CD4-positive, alpha-beta T cell (primary cell): ENCODE measurements at regions not wholly inside any gene's neighbourhood (a gene's known extent, or its start where the extent isn't known, plus 50 kb on each side); places are given as distances from the start of the nearest gene placed in this dataset. TPM values are rescaled to one million over a fixed set of nuclear protein-coding genes. Genes with fewer than 3 reads are reported as not detected.

Source experiments
- ATAC-seq: fragments of 200-7000 bp; cut with Tn5 transposase; one replicate; pipeline ENCODE4 v1.10.0; 2022; ENCODE audit warnings: mild to moderate bottlenecking; ENCODE audit not compliant: poor library complexity
- CTCF ChIA-PET: fragments of 350-600 bp; sonication (Branson Sonifier 250); formaldehyde crosslinking; loops from one replicate; lab custom pipeline; 2021; ENCODE audit warnings: antibody characterized with exemption, inconsistent platforms; lab: Charles Lee
- POLR2A ChIA-PET: fragments of 350-600 bp; sonication (Branson Sonifier 250); formaldehyde crosslinking; loops from one replicate; lab custom pipeline; 2021; ENCODE audit warnings: antibody characterized with exemption, inconsistent platforms; lab: Charles Lee
- DNase-seq, 14 experiments: peaks; one replicate each; pipeline ENCODE4 v3.0.0-alpha.2; 2013 to 2020; ENCODE audit warnings: mixed read lengths in 2 of 14
- H3K27ac ChIP-seq, 2 donors: one replicate each; pipeline versions ENCODE4 v1.5.1 to v1.7.0; 2013; ENCODE audit warnings: low read length in 2 of 2, low read depth in 1 of 2, mild to moderate bottlenecking in 1 of 2
- H3K27me3 ChIP-seq, 2 experiments: 1 replicate in 1 of 2; 2 replicates in 1 of 2; pipeline versions ENCODE4 v1.6.1 to v1.7.0; 2013; ENCODE audit warnings: low read length in 2 of 2, control low read depth in 1 of 2, mild to moderate bottlenecking in 1 of 2, moderate library complexity in 1 of 2; ENCODE audit not compliant: insufficient read depth in 2 of 2, control insufficient read depth in 1 of 2
- H3K36me3 ChIP-seq: one replicate; pipeline ENCODE4 v1.6.1; 2013; ENCODE audit warnings: low read length, control low read depth; ENCODE audit not compliant: insufficient read depth
- H3K4me1 ChIP-seq: one replicate; pipeline ENCODE4 v1.6.1; 2013; ENCODE audit warnings: low read length, control low read depth; ENCODE audit not compliant: insufficient read depth
- H3K4me3 ChIP-seq: one replicate; pipeline ENCODE4 v1.5.1; 2013; ENCODE audit warnings: mild to moderate bottlenecking, low read length, moderate library complexity
- H3K9me3 ChIP-seq, 2 experiments: 1 replicate in 1 of 2; 2 replicates in 1 of 2; pipeline versions ENCODE4 v1.6.1 to v1.7.0; 2013; ENCODE audit warnings: low read length in 2 of 2, mild to moderate bottlenecking in 2 of 2, control low read depth in 1 of 2, moderate library complexity in 1 of 2; ENCODE audit not compliant: control insufficient read depth in 1 of 2, insufficient read depth in 1 of 2
- H3K27ac Mint-ChIP-seq: one replicate; pipeline ENCODE4 v1.8.0; 2020; ENCODE audit warnings: mixed read lengths
- H3K27me3 Mint-ChIP-seq: one replicate; pipeline ENCODE4 v1.8.0; 2021; ENCODE audit warnings: mixed read lengths
- H3K36me3 Mint-ChIP-seq: one replicate; pipeline ENCODE4 v1.8.0; 2021; ENCODE audit warnings: low read depth, mixed read lengths
- H3K4me1 Mint-ChIP-seq: one replicate; pipeline ENCODE4 v1.8.0; 2021; ENCODE audit warnings: low read depth, mixed read lengths
- H3K4me3 Mint-ChIP-seq: one replicate; pipeline ENCODE4 v1.8.0; 2020; ENCODE audit warnings: mild to moderate bottlenecking, mixed read lengths
- H3K9me3 Mint-ChIP-seq: one replicate; pipeline ENCODE4 v1.8.0; 2020; ENCODE audit warnings: mixed read lengths
- CTCF ChIP-seq: fragments of 200-600 bp; IDR thresholded peaks from one replicate; pipeline ENCODE4 v1.8.0; 2022; ENCODE audit warnings: antibody characterized with exemption, mild to moderate bottlenecking
- intact Hi-C, 2 experiments: fragments of 100-400 bp; cut with DNase I in 1 of 2; cut with micrococcal nuclease in 1 of 2; formaldehyde crosslinking; loops; one replicate each; pipeline versions ENCODE4 v1.15.1 to v1.9.0; 2023 to 2025; cut with DNase I, micrococcal nuclease
- microRNA-seq: library from miRNA; unstranded; fragments of <30 nt; microRNA quantifications from one replicate; pipeline ENCODE4 v1.2.0, GENCODE V29; 2021; ENCODE audit warnings: borderline microRNAs expressed, borderline replicate concordance

GRCh38 chr10:20343036-20343435, 526.8 kb downstream of the PLXDC2 start:
- Mint-ChIP-seq H3K27me3 (no peaks in the 10 kb centered on the region), H3K4me3 (no peak overlapping the region), H3K36me3 (no peaks in the 10 kb centered on the region), H3K27ac (no peak overlapping the region), H3K4me1 (no peaks in the 10 kb centered on the region), H3K9me3 (peaks cover 9% of the 10 kb centered on the region)
- no peak for DNase-seq
- POLR2A ChIA-PET = no interaction called here
- H3K4me3 ChIP-seq = no peak overlapping the region
- CTCF ChIA-PET = no interaction called here
- no peak overlapping the region for H3K27ac ChIP-seq
- H3K4me1 ChIP-seq = no peaks in the 10 kb centered on the region
- no peaks in the 10 kb centered on the region for H3K27me3 ChIP-seq
- intact Hi-C loops = no loop called here
- no peak for TF ChIP-seq CTCF
- peaks cover 0 to 9% of the 10 kb centered on the region in 2 experiments for H3K9me3 ChIP-seq
- no peaks in the 10 kb centered on the region for H3K36me3 ChIP-seq
- ATAC-seq = no peak

Small RNA genes in the stretch of these regions (microRNA-seq; reads per million reads assigned to microRNA genes)
- gene MIR4675 = not detected
